HG03108 (cell line): ENCODE measurements at regions not wholly inside any gene's neighbourhood (a gene's known extent, or its start where the extent isn't known, plus 50 kb on each side); places are given as distances from the start of the nearest gene placed in this dataset.

ENCODE experiments used
- ATAC-seq: cut with Tn5 transposase; IDR thresholded peaks from one replicate; pipeline ENCODE4 v1.9.1; 2021; ENCODE audit warnings: moderate library complexity; ENCODE audit not compliant: unreplicated experiment

DNA sequence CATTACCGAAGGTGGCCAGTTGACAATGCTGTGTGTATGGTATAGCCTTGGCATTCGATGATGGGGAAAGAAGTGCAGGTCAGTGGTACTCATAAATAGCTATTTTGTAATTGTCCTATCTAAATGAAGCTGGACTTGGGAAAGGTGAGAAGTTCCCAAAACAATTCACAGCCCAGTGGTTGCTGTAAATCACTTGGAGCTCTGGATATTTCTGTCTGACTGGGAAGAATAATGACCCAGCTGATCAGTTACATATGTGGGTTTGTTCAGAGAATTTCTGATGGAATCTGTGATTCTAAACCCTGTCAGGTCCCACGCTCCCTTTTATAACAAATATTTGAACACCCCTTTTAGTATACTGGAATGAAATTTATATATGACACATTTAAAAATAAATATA is 133.9 kb upstream of the PFN2 start:
- no peak for ATAC-seq

DNA sequence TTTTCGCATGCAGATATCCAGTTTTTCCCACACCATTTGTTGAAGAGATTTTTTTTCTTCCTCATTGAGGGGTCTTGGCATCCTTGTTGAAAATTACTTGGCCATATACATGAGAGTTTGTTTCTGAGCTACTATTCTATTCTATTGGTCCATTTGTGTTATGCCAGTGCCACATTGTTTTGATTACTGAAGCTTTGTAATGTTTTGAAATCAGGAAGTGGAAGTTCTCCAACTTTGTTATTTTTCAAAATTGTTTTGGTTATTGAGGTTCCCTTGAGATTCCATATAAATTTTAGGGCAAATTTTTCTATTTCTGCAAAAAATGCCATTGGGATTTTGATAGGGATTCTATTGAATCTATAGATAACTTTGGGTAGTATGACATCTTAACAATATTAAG is 130.3 kb upstream of the PFN2 start:
- ATAC-seq: no peak

DNA sequence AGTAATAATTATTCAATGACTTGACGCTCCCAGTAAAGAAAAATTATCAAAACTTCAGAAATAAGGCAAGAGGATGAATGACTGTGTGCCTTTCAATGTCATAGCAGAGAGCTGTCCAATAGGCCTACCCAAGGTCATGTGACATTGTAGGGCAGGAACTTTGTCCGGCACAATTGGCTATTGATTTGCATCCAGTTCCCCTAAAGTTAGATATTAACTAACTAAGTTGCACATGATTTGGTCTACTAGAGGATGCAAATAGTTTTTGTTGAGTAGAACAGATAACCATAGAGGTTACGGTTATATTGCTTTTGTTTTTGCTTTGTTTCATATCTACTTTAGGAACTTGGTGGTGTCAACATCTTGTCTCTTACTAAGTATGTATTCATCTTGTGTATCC is 127.9 kb upstream of the PFN2 start:
- no peak for ATAC-seq

DNA sequence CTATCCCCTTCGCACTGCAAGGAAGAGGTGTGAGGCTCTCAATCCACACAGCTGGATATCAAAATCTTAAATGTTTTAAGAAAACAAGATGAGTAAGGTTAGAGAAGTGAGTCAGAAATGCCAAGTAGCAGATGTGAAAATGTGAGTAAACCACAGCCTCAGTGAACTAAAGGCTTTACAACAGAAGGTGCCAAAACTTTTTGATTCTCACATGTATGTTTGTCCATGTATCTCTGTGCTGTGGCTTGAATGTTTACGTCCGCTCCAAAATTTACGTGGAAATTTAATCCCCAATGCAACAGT is 126.8 kb upstream of the PFN2 start:
- ATAC-seq: no peak

DNA sequence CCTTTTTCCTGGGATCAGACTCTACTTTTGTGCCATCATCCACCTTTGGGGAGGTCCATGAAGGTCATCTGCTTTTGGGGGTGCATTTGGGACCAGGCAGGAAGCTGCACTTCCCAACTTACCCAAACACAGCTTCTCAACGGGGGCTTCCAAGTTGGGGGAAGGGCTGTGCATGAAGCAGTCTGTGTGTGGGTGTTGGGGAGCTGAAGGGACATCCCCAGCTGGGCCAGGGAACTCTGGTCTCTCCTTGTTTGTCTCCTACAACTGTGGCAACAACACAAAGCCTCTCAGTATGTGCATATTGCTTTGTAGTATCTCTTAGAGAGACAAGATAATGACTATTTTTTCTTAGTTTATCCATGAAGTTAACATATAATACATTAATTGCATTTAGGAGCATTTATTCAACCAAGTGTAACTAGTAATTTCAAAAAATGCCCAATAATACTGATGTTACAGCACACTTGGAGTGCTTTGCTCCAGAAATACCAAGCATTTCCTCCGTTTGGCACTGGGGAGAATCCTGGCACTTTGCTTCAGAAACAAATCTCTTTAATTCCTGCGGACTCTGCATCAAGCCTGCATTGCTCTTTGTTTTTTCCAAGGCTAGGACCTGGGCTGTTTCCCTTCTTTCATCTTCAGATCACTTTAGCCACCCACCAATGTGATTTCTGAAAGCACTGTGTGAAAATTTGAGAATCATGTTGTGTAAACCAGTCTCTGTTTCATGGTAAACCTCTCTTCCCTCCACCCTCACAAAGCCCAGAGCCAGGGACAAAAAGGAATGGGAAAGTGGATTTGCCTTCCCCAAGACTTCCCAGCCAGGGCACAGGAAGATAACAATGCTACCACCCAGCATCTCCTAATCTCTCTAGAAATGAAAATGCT is 126.2 kb upstream of the PFN2 start:
- ATAC-seq: no peak

DNA sequence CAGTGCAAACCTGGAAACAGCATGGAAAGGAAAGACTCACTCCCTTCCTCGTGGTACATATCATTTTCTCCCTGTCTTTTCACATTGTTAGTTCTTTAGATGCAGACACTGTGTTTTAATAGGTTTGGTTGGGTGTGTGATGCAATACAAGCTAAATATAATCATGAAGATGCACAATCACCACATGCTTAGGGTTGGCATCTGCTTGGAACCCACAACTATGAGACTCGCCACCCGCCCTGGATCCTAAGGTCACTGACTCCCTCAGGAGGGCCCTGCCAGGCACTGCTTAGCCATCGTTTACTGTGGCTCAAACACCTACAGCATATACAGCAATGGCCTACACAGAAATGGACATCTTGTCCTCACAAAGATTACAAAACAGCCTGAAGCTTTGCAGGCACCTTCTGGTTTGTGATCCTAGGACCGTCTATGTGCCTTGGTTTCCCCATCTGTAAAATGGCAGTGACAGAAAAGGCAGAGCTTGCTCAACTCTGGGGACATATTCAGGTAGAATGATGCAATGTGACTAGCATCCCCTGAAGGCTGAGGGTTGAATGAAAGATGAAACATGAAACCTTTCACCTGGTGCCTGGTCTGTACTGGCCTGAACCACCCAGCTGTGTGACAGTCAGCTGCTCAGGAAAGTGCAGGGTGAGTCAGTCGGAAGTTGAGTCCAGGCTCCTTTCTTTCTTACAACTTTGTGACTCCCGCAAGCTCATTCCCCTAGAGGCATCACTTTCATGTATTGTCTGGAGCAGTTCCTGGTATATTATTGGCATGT is 123.6 kb upstream of the PFN2 start:
- ATAC-seq: no peak

DNA sequence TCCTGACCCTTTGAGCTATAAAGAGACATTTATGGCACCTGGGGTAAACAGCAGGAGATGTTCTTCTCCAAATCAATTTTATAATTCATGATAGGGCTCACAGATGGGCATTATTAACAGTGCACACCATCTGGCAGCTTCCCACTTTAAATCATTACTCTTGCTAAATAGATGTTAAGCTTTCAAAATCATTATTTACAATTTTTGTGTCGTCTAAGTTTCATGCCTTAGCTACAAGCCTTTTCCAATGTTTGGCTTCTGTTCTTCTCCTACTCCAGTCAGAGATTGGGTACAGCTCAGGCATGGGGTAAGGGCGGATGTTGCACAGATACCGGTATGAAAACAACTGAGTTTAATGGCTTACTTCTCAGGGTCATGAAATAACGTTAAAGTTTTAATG is 120.9 kb upstream of the PFN2 start:
- ATAC-seq: no peak

DNA sequence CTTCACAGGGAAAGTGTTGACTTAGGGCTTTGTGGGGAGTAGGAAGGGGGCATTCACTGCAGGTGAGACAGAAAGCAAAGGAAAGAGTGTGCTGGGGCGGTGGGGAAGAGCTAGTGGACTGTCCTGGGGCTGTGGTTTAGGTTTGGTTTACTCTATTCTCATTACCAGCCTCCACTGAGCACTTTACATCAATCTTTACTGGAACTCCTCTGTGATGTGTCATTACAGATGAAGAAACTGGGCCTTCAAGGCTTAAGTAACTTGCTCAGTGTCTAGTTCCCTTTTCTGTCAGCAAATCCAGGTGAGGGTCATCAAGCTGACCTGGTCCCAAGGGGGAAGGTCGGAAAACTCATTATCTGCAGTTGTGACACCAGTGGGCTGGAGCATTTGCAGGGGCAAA is 120.2 kb upstream of the PFN2 start:
- no peak for ATAC-seq

DNA sequence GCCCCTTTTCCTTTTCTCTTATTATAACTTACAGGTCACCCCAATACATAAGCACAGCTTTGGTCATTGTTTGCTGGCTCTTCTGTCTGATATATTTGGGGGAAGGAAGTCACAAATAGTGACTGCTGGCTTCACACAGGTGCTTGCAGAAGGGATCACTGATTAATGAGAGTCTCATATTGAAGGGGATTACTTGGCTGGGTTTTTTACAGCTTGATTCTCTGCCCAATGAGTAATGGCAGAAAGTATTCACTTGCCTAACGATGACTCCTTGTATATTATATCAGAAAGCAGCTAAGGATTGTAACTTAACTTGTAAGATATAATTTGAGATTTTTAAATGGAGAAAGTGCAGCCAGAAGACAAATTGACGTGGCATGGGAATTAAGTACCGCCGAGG is 119.3 kb upstream of the PFN2 start:
- ATAC-seq: no peak

DNA sequence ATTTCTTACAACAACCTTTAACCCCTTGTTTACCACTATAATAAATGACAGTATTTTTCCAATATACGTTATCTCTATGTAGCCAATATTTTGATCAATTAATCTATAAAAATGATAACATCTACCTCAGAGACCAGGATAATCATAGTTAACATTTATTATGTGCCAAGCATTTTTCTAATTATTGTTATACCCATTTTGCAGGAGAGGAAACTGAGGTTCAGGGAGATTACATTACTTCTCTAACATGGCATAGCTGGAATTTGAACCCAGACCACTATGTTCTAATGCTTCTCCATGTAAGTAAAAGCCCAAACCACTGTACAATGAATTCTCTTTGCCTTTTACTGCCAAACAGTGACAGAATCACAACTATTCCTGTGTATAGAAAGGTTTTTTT is 113.4 kb upstream of the PFN2 start:
- ATAC-seq: no peak

DNA sequence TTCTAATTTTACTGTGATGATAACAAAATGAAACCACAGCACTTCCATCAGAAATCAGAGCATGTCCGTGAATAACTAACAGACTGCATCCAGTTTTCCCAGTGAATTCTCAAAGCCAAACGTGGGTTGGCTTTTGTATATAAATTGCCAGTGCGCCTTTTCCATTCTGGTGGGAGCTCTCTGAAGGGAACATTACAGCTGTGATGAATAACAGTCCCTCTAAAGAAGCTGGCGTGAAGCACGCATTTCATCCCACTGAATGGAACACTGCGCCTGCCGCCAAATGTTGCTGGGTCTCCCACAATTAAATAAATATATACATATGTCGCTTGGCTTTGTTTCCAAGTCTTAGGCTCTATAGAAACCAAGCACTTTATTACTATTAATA is 113.0 kb upstream of the PFN2 start:
- ATAC-seq: no peak

DNA sequence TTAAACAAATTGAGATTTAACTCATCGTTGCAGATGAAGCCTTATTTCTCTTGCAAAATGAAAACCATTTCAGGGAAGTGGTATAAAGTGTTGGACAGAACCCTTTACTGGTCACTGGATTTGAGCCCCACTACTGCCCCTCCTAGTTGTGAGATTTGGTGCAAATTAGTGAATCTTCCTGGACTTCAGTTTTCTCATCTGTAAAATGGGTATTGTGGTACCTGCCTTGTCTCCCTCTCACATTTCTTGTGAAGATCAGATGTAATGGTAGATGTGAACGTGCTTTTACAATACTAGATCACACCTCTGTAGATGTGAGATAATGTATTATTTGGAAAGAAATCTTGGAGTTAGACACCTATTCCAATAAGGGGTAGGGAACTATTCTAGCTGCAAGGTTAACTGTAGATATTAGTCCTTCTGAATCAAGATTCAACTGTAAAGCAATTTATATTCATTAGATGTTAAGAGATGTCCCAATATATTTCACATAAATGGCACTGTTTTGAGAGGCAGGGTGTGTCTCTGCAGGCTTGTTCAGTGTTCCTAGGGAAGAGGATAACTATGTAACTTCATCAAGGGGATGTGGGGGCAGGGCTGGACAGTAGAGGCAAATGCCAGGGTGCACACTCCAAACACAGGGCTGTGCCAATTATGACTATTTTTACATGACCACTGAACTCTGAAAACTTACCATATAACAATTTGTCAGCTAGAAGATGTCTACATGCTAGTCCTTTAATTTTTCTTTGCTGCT is 112.4 kb upstream of the PFN2 start:
- no peak for ATAC-seq

DNA sequence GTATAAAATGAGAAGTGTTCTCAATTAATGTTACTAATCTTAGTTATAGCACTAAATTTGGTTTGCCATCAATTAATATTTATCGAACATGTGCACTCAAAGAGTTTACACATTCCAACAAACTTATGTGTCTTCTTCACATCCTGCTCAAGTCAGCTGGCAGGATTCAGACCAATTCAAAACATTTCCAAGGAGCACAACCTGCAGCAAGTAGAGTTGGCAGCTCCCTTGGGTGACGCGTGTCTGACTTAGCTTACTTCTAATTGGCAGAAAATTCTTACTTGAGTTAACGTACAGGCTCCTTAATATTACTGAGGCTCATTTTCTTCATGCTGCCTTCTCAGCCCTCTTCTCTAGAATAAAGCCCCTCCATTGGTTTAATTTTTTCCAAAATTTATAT is 110.4 kb upstream of the PFN2 start:
- no peak for ATAC-seq

DNA sequence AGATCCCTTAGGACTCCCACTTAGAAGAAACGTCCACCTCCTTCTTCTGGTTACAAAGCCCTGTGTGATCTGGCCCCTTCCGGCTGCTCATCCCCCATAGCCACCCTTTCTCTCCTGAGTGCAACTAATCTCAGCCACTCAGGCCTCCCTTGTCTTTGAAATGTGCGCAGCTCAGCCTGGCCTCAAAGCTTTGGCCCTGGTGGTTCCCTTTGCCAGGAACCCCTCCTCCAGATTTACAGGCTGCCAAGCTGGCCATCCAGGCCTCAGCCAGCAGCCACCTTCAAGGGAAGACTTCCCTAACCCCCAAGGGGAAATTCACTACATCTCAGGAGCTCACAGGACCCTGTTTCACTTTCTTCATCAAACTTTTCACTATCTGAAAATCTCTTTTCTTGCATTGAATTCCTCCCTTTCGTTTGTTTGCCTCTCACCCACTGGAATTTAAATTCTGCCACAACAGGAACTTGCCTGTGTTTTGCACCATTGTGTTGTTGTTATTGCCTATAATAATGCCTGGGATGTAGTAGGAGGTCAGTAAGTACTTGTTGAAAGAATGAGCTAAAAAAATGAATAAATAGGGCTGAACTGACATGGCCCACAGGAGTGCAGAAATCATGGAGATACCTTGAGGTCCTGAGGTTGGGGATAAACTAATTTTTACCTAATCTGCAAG is 109.5 kb upstream of the PFN2 start:
- ATAC-seq: no peak

DNA sequence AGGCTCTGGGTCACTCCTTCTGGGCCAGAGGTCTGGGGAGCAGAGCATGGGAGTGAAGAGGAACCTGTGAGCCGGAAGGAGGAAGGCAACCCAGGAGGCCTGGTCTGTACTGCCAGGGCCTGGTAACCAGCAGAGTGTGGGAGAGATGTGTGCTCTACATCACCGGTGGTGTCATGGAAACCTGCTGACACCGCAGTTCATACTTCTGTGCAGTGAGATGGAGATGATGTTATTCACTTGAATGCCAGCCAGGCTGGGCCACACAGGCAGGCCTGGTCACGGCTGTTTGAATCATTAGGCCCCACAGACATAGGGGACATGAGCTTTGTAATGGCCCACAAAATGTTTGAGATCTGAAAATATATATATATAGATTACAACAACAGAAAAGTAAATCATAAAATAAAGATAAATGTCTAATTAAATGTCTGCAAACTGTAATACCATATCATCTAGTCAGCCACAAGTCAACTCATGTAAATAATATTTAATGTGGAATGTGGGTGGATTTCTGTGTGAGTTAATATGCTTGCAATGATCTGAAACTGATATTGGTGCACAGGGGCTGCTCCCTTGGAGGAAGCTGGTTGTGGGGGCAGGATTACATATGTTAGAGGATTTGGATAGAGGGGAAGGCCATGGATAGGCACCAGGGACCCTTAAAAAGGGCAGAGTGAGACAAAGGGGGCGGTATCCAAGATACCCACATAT is 108.5 kb upstream of the PFN2 start:
- no peak for ATAC-seq

DNA sequence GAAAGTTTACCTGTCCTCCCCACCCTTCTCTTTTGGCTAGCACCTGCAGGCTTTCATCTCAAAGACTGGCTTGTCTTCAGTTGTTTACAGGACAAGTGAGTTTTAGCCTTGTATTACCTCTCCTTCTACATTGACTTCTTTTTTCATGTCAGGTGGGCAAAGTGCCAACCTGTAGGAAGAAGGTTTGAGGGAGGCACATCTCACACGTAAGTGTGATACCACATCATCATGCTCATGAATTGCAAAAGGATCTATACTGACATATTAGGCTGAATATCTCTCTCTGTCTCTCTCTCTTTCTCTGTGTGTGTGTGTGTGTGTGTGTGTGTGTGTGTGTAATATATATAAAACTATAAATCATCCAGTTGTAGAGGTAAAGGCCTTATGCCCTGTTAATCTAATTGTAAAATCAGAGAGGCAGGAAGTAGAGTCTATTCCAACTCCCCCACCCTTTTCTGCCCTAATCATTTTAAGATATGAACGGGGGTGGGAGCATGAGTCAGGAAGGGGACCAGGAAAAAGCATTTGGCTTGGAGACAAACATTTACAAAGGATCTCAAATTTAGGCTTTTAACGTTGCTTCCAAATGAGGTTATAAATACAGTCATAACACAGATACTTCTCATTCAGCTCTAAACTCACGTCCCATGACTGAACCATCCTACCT is 107.0 kb upstream of the PFN2 start:
- ATAC-seq: no peak

DNA sequence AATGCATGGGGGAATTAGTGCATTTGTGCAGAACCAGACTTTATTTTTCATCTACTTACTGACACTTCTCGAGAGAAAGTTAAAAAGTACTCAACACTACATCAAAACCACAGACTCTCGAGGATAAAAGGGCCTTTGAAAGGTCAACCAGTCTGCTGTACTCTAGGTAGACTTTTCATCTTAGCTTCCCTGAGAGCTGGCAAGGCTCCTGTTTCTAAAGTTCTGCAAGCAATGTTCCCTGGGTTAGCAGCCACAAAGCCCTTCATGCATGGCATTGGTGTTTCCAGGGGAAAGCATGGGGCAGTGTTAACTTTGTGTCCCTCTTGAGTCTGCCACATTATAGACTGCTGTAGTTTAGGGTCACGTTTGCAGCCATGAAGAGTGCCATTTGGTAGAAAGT is 106.4 kb upstream of the PFN2 start:
- no peak for ATAC-seq

DNA sequence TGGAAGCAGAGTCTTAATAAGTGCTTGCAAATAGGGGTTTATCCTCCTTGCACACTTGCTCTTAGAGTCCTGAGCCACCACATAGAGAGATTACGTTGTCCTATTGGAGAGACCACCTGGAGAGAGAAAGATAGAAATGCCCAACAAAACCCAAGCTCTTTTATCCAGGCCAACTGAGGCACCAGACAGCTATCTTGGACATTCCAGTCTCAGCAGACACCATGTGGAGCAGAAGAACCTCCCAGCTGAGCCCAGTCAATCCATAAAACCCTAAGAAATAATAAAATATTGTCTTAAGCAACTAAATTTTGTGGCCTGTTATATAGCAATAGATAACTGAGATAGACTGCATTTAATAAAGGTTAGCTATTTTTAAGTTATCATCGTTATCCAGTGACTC is 105.7 kb upstream of the PFN2 start:
- ATAC-seq: no peak

DNA sequence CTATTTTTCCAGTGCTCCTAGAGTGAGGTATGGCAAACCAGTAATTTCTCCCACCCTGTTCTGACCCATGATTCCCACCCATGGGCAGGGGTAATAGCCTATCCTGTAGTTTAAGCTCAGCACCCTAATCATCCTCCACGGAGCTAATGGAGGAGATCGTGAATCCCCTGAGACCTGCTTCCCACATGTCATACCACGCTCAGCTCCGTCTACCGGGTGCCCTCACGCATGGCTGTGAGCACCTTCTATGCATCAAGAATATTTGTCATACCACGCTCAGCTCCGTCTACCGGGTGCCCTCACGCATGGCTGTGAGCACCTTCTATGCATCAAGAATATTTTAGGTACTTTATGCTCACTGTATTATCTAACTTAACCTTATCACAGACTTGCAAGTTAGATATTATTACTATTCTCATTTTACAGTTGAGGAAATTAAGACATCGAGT is 104.7 kb upstream of the PFN2 start:
- no peak for ATAC-seq
